GM06990 (cell line): ENCODE measurements at regions not wholly inside any gene's neighbourhood (a gene's known extent, or its start where the extent isn't known, plus 50 kb on each side); places are given as distances from the start of the nearest gene placed in this dataset.

Experiments
- DNase-seq: peaks from one replicate; pipeline ENCODE4 v3.0.0-alpha.2; 2011; ENCODE audit not compliant: insufficient read length; ENCODE audit errors: extremely low read depth
- H3K27me3 ChIP-seq: replicated peaks from 2 replicates; pipeline ENCODE4 v1.6.0; 2011; ENCODE audit warnings: low read length; ENCODE audit not compliant: control insufficient read depth, insufficient read depth
- H3K36me3 ChIP-seq: 2 replicates; pipeline ENCODE4 v1.5.1; 2011; ENCODE audit warnings: low read length; ENCODE audit not compliant: control insufficient read depth, insufficient read depth
- H3K4me3 ChIP-seq: replicated peaks from 2 replicates; pipeline ENCODE4 v1.5.1; 2011; ENCODE audit warnings: low read depth, mild to moderate bottlenecking, control low read depth, low read length
- CTCF ChIP-seq: IDR thresholded peaks from 2 replicates; pipeline ENCODE4 v1.5.1; 2011; ENCODE audit warnings: low read length, control low read depth, mild to moderate bottlenecking, inconsistent platforms; ENCODE audit not compliant: insufficient read depth, poor library complexity, severe bottlenecking

GRCh38 chr3:187618722-187619121 lies 51.5 kb downstream of the SST start:
- DNase-seq, result no peak
- Histone ChIP-seq H3K4me3 (no peak overlapping the region), H3K27me3 (peaks cover 3% of the 10 kb centered on the region), H3K36me3 (no peaks in the 10 kb centered on the region)
- TF ChIP-seq CTCF, result no peak

DNA sequence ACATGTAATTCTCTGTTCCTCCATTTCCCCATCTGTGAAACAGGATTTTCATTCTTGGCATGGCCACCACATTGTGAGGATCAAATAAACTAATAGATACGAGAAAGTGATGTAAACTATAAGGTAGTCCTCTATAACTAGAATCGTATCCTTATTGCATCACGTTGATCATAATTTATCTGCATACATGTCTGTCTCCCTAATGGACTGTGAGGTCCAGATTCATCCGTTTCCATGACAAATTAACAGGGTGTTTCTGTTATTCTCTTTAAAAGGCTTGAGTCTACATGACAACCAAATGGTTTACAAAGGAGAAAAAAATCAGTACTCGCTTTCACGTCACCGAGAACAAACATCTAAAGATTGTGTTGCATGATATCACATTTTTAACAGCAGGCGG lies 53.0 kb downstream of the SST start:
- DNase-seq, result no peak
- Histone ChIP-seq H3K27me3 (peaks cover 3% of the 10 kb centered on the region), H3K36me3 (no peaks in the 10 kb centered on the region), H3K4me3 (no peak overlapping the region)
- TF ChIP-seq CTCF, result no peak

DNA sequence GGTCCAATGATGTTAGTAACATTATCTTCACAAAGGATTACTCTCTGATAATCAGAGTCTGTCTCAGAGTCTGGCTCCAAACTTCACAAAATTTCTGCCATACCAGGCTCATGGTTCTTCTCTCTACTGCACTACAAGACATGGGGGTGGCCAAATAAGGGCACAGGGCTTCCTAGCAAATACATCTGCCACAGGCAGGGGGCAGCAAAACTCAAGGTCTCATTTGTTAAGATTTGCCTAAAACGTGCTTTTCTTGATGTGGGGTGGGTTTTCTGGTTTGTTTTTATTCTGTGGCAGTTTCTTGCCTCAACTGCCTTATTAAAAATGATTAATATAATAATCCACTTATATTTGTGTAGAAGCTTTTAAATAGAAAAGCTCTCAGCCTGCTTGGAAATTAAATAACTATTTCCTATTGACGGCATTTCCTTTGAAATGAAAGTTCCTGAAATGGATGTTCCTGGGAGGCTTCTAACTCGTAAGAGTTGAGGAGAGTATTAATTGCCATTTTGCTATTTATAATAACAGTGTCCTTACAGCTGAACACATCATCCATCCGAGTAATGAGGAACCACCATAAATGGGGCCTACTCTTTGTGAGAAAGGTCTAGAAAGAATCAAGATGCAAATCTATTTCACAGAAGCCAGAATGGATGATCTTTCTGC lies 53.8 kb downstream of the SST start:
- Histone ChIP-seq H3K27me3 (peaks cover 3% of the 10 kb centered on the region; the same call in 1 of the 2 replicates), H3K4me3 (no peak overlapping the region), H3K36me3 (no peaks in the 10 kb centered on the region)
- no peak for DNase-seq
- peak; percentile 73 for TF ChIP-seq CTCF

GRCh38 chr3:187615630-187616029 lies 54.6 kb downstream of the SST start:
- H3K36me3 ChIP-seq, result no peaks in the 10 kb centered on the region
- no peak overlapping the region for H3K4me3 ChIP-seq
- peaks cover 3% of the 10 kb centered on the region; the same call in 1 of the 2 replicates for H3K27me3 ChIP-seq
- TF ChIP-seq CTCF, result no peak
- no peak for DNase-seq

- TF ChIP-seq CTCF, result no peak
Observed at GRCh38 chr3:187612656-187613055, 57.5 kb downstream of the SST start.

DNA sequence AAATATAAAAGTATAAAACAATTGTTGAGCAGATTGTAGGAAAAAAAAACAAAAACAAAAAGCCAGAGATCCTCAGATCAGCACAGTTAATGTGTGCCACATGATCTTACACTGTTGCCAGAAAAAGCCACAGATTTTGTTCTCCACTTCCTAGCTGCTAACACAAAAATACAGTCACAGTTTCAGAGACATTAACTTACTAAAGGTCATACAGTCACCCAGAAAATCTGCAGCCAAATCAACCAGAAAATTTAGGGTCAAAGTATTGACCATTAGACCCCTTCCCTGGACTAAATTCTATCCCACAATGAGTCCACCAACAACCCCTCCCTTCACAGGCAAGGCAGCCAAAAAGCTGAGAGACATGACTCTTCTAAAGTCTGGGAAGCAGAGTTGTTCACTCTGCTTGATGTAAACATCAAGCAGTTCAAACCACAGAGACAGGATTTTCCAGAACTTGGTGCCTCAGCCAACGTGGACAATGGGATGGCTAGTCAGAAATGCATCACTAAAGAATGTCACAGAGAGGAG lies 59.1 kb downstream of the SST start:
- no peaks in the 10 kb centered on the region for H3K36me3 ChIP-seq
- TF ChIP-seq CTCF, result no peak

More at GRCh38 chr3:187612656-187613055, 57.5 kb downstream of the SST start:
- DNase-seq, result no peak
- peaks cover 3% of the 10 kb centered on the region; the same call in 1 of the 2 replicates for H3K27me3 ChIP-seq
- H3K4me3 ChIP-seq, result no peak overlapping the region
- no peaks in the 10 kb centered on the region for H3K36me3 ChIP-seq

More for the DNA sequence above, 59.1 kb downstream of the SST start:
- Histone ChIP-seq H3K27me3 (peaks cover 3% of the 10 kb centered on the region; the same call in 1 of the 2 replicates), H3K4me3 (no peak overlapping the region)
- no peak for DNase-seq
